Esophagus squamous epithelium (tissue), 4 donors: ENCODE measurements at regions not wholly inside any gene's neighbourhood (a gene's known extent, or its start where the extent isn't known, plus 50 kb on each side); places are given as distances from the start of the nearest gene placed in this dataset.

Experiments used
- CTCF ChIP-seq, 6 experiments: fragments of 450-650 bp in 4 of 6; fragments of 200-600 bp in 2 of 6; sonication (generic) in 2 of 6; IDR thresholded peaks; one replicate each; pipeline ENCODE4 v1.5.1; 2016 to 2019; ENCODE audit warnings: antibody characterized with exemption in 6 of 6, mild to moderate bottlenecking in 4 of 6, moderate library complexity in 4 of 6
- POLR2A ChIP-seq, 4 donors: fragments of 450-650 bp; IDR thresholded peaks; one replicate each; pipeline ENCODE4 v1.6.1; 2017; ENCODE audit warnings: antibody characterized with exemption in 4 of 4, mild to moderate bottlenecking in 4 of 4, moderate library complexity in 3 of 4

GRCh38 chr14:45658226-45658916 lies 405.4 kb upstream of the MIS18BP1 start:
- no peak for TF ChIP-seq POLR2A (IDR thresholded peaks at IDR 0.05)
- no peak for TF ChIP-seq CTCF (IDR thresholded peaks at IDR 0.05)
